A549 (cell line): ENCODE measurements at regions not wholly inside any gene's neighbourhood (a gene's known extent, or its start where the extent isn't known, plus 50 kb on each side); places are given as distances from the start of the nearest gene placed in this dataset.

Source experiments
- ATAC-seq, 2 experiments: fragments of 200-7000 bp in 1 of 2; fragments of >200 bp in 1 of 2; cut with Nextera tagmentation in 1 of 2; cut with Tn5 transposase in 1 of 2; 3 replicates each; pipeline versions ENCODE4 v1.8.0 to v1.9.1; 2018 to 2020; ENCODE audit warnings: mild to moderate bottlenecking in 1 of 2, moderate library complexity in 1 of 2
- CTCF ChIA-PET: fragments of 300-600 bp; sonication (Branson Sonifier 250); formaldehyde crosslinking; extraction: SDS; loops from one replicate; lab custom pipeline; 2021; ENCODE audit warnings: antibody characterized with exemption, inconsistent platforms; lab: Yijun Ruan, JAX
- POLR2A ChIA-PET: fragments of 350-600 bp; formaldehyde crosslinking; extraction: SDS; loops from one replicate; lab custom pipeline; 2021; ENCODE audit warnings: antibody characterized with exemption, inconsistent platforms; lab: Yijun Ruan, JAX
- DNase-seq, 2 experiments: peaks; one replicate each; pipeline versions ENCODE4 v3.0.0 to v3.0.0-alpha.2; 2011 to 2016; ENCODE audit warnings: low read depth in 1 of 2, low spot score in 1 of 2
- FAIRE-seq: peaks from 2 replicates; lab custom pipeline; 2011; peaks lifted over from hg19 to GRCh38; lab: Jason Lieb, UNC
- H3K27ac ChIP-seq, 2 experiments: fragments of >200 bp; sonication (Bioruptor Twin); formaldehyde crosslinking; 3 replicates each; pipeline ENCODE4 v1.5.1; 2016 to 2017
- H3K4me1 ChIP-seq: fragments of >200 bp; sonication (Bioruptor Twin); formaldehyde crosslinking; 3 replicates; pipeline ENCODE4 v1.6.1; 2016
- H3K4me2 ChIP-seq: fragments of >200 bp; sonication (Bioruptor Twin); formaldehyde crosslinking; 3 replicates; pipeline ENCODE4 v1.6.1; 2016
- H3K4me3 ChIP-seq: fragments of >200 bp; sonication (Bioruptor Twin); formaldehyde crosslinking; 3 replicates; pipeline ENCODE4 v1.5.1; 2016
- H3K9me3 ChIP-seq: fragments of >200 bp; sonication (Bioruptor Twin); formaldehyde crosslinking; 3 replicates; pipeline ENCODE4 v1.6.1; 2016
- CBX2 ChIP-seq: fragments of 200-600 bp; sonication (generic); IDR thresholded peaks from 2 replicates; pipeline ENCODE4 v1.6.1; 2016; ENCODE audit warnings: low read depth, mild to moderate bottlenecking, borderline replicate concordance
- CEBPB ChIP-seq, 2 experiments: fragments of >200 bp in 1 of 2; sonication (Bioruptor Twin) in 1 of 2; formaldehyde crosslinking in 1 of 2; IDR thresholded peaks; 2 replicates each; pipeline ENCODE4 v1.6.1; 2012 to 2016
- CHD2 ChIP-seq: fragments of 150-350 bp; IDR thresholded peaks from 2 replicates; pipeline ENCODE4 v1.6.1; 2014; ENCODE audit warnings: low read length; ENCODE audit not compliant: partially characterized antibody
- CHD4 ChIP-seq: fragments of 200-600 bp; sonication (generic); IDR thresholded peaks from 2 replicates; pipeline ENCODE4 v1.6.1; 2016; ENCODE audit warnings: antibody characterized with exemption, mild to moderate bottlenecking, borderline replicate concordance
- CTCF ChIP-seq: fragments of >200 bp; sonication (Bioruptor Twin); formaldehyde crosslinking; IDR thresholded peaks from 3 replicates; pipeline ENCODE4 v1.5.1; 2016
- E2F6 ChIP-seq: IDR thresholded peaks from 2 replicates; pipeline ENCODE4 v1.6.1; 2012; ENCODE audit warnings: low read depth, borderline replicate concordance
- EP300 ChIP-seq, 2 experiments: fragments of >200 bp; sonication (Bioruptor Twin); formaldehyde crosslinking; IDR thresholded peaks; 2 replicates in 1 of 2; 3 replicates in 1 of 2; pipeline ENCODE4 v1.6.1; 2016 to 2017
- FOSL2 ChIP-seq, 2 experiments: fragments of 450-650 bp in 1 of 2; fragments of >200 bp in 1 of 2; sonication (Bioruptor Twin) in 1 of 2; formaldehyde crosslinking; IDR thresholded peaks; 2 replicates each; pipeline versions ENCODE4 v1.5.0 to v1.6.1; 2016 to 2020; ENCODE audit warnings: mild to moderate bottlenecking in 1 of 2, moderate library complexity in 1 of 2
- FOXS1 ChIP-seq: fragments of 250-450 bp; sonication (Bioruptor Pico); IDR thresholded peaks from 2 replicates; pipeline ENCODE4 v1.5.0; 2020; ENCODE audit warnings: mild to moderate bottlenecking, moderate library complexity
- GATA3 ChIP-seq: IDR thresholded peaks from 2 replicates; pipeline ENCODE4 v1.6.1; 2012; ENCODE audit warnings: borderline replicate concordance
- HDAC2 ChIP-seq: fragments of 200-600 bp; sonication (generic); IDR thresholded peaks from 2 replicates; pipeline ENCODE4 v1.6.1; 2016
- HES2 ChIP-seq: fragments of >200 bp; sonication (Bioruptor Twin); formaldehyde crosslinking; IDR thresholded peaks from 2 replicates; pipeline ENCODE4 v1.6.1; 2016
- HOXA7 ChIP-seq: fragments of 250-450 bp; sonication (Bioruptor Pico); IDR thresholded peaks from 2 replicates; pipeline ENCODE4 v1.5.0; 2020; ENCODE audit warnings: mild to moderate bottlenecking, moderate library complexity
- HOXB13 ChIP-seq: fragments of 250-450 bp; sonication (Bioruptor Pico); IDR thresholded peaks from 2 replicates; pipeline ENCODE4 v1.5.0; 2020; ENCODE audit warnings: low read depth, mild to moderate bottlenecking, moderate library complexity
- HOXB5 ChIP-seq: fragments of 250-450 bp; sonication (Bioruptor Pico); IDR thresholded peaks from 2 replicates; pipeline ENCODE4 v1.5.0; 2020; ENCODE audit warnings: mild to moderate bottlenecking, moderate library complexity
- JUNB ChIP-seq: fragments of >200 bp; sonication (Bioruptor Twin); formaldehyde crosslinking; IDR thresholded peaks from 2 replicates; pipeline ENCODE4 v1.6.1; 2016
- MAFK ChIP-seq: fragments of 450-650 bp; IDR thresholded peaks from 2 replicates; pipeline ENCODE4 v1.6.1; 2014; ENCODE audit not compliant: partially characterized antibody
- MAX ChIP-seq: IDR thresholded peaks from 2 replicates; pipeline ENCODE4 v1.6.1; 2012
- MYC ChIP-seq: IDR thresholded peaks from 2 replicates; pipeline ENCODE4 v1.6.1; 2012; ENCODE audit warnings: mild to moderate bottlenecking, inconsistent platforms, low read length, improper control_type of control experiment, borderline replicate concordance
- PHF8 ChIP-seq: fragments of 200-600 bp; sonication (generic); IDR thresholded peaks from 2 replicates; pipeline ENCODE4 v1.6.1; 2016; ENCODE audit warnings: low read depth, mild to moderate bottlenecking, antibody characterized with exemption, moderate library complexity, borderline replicate concordance
- POLR2A ChIP-seq: IDR thresholded peaks from 2 replicates; pipeline ENCODE4 v1.6.1; 2012; ENCODE audit warnings: mild to moderate bottlenecking, low read length
- POLR2AphosphoS2 ChIP-seq: conservative IDR thresholded peaks from 2 replicates; pipeline ENCODE4 v1.6.1; 2012; ENCODE audit warnings: low read length, improper control_type of control experiment, inconsistent platforms
- RAD21 ChIP-seq, 2 experiments: fragments of >200 bp in 1 of 2; sonication (Bioruptor Twin) in 1 of 2; formaldehyde crosslinking in 1 of 2; IDR thresholded peaks in 1 of 2; conservative IDR thresholded peaks in 1 of 2; 2 replicates in 1 of 2; 3 replicates in 1 of 2; pipeline ENCODE4 v1.6.1; 2012 to 2018; ENCODE audit warnings: inconsistent platforms in 1 of 2
- RCOR1 ChIP-seq: fragments of 150-350 bp; IDR thresholded peaks from 2 replicates; pipeline ENCODE4 v1.6.1; 2014; ENCODE audit warnings: antibody characterized with exemption, low read length, low read depth
- RNF2 ChIP-seq: fragments of 200-600 bp; sonication (generic); IDR thresholded peaks from 2 replicates; pipeline ENCODE4 v1.6.1; 2016; ENCODE audit warnings: low read depth, mild to moderate bottlenecking, antibody characterized with exemption, moderate library complexity, borderline replicate concordance
- SMC3 ChIP-seq: fragments of >200 bp; sonication (Bioruptor Twin); formaldehyde crosslinking; IDR thresholded peaks from 3 replicates; pipeline ENCODE4 v1.6.1; 2018; ENCODE audit warnings: inconsistent platforms
- TP53 ChIP-seq: fragments of 250-450 bp; sonication (Bioruptor Pico); IDR thresholded peaks from 2 replicates; pipeline ENCODE4 v1.5.0; 2021; ENCODE audit warnings: mild to moderate bottlenecking, moderate library complexity
- ZFP36 ChIP-seq: fragments of 450-650 bp; IDR thresholded peaks from 2 replicates; pipeline ENCODE4 v1.6.1; 2014; ENCODE audit warnings: borderline replicate concordance; ENCODE audit not compliant: partially characterized antibody
- ZNF302 ChIP-seq: fragments of 250-450 bp; sonication (Bioruptor Pico); IDR thresholded peaks from 2 replicates; pipeline ENCODE4 v1.9.0; 2021; ENCODE audit warnings: inconsistent platforms, mild to moderate bottlenecking, moderate library complexity
- ZSCAN20 ChIP-seq: fragments of 250-450 bp; sonication (Bioruptor Pico); IDR thresholded peaks from 2 replicates; pipeline ENCODE4 v1.8.0; 2022; ENCODE audit warnings: mild to moderate bottlenecking, moderate library complexity
- WGBS: methylation state at CpG from one replicate; pipeline ENCODE4 v1.1.6; 2017; ENCODE audit errors: missing lambda C conversion rate; 5-methylcytosine and 5-hydroxymethylcytosine counted together
- TF ChIP-seq, protein P1 (sequence below): fragments of >200 bp; sonication (Bioruptor Twin); formaldehyde crosslinking; IDR thresholded peaks from 3 replicates; pipeline ENCODE4 v1.6.1; 2016
- TF ChIP-seq, protein P2 (sequence below): fragments of 250-450 bp; sonication (Bioruptor Pico); IDR thresholded peaks from 2 replicates; pipeline ENCODE4 v1.5.0; 2020; ENCODE audit warnings: low read depth, mild to moderate bottlenecking, moderate library complexity
- TF ChIP-seq, protein P3 (sequence below): fragments of 150-350 bp; IDR thresholded peaks from 2 replicates; pipeline ENCODE4 v1.6.1; 2014; ENCODE audit warnings: low read depth, mild to moderate bottlenecking, low read length

GRCh38 chr18:27411013-27411412, 225.9 kb upstream of the CHST9 start:
- ATAC-seq (no peak), DNase-seq (no peak), FAIRE-seq (no peak)
- Histone ChIP-seq H3K9me3 (no peaks in the 10 kb centered on the region), H3K4me2 (no peak overlapping the region), H3K4me3 (no peak overlapping the region), H3K4me1 (no peaks in the 10 kb centered on the region), H3K27ac (no peak overlapping the region)
- TF ChIP-seq ZSCAN20 (CRISPR knock-in tag), result no peak
- no peak for TF ChIP-seq POLR2A
- no peak for TF ChIP-seq GATA3
- no peak for TF ChIP-seq CHD2
- TF ChIP-seq RNF2, result no peak
- TF ChIP-seq POLR2AphosphoS2, result no peak
- no peak for TF ChIP-seq SMC3
- TF ChIP-seq RAD21 (conservative IDR thresholded peaks at IDR 0.05 in 1 of 2, IDR thresholded peaks at IDR 0.05 in 1 of 2), result no peak
- TF ChIP-seq, protein P1, sequence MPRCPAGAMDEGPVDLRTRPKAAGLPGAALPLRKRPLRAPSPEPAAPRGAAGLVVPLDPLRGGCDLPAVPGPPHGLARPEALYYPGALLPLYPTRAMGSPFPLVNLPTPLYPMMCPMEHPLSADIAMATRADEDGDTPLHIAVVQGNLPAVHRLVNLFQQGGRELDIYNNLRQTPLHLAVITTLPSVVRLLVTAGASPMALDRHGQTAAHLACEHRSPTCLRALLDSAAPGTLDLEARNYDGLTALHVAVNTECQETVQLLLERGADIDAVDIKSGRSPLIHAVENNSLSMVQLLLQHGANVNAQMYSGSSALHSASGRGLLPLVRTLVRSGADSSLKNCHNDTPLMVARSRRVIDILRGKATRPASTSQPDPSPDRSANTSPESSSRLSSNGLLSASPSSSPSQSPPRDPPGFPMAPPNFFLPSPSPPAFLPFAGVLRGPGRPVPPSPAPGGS, result no peak
- TF ChIP-seq ZNF302 (CRISPR knock-in tag), result no peak
- TF ChIP-seq CTCF, result no peak
- TF ChIP-seq MAFK, result no peak
- TF ChIP-seq HOXA7, result no peak
- TF ChIP-seq CBX2, result no peak
- no peak for TF ChIP-seq JUNB
- TF ChIP-seq TP53 (CRISPR knock-in tag), result no peak
- WGBS, result 0% methylated on average over 1 of the region's 1 CpG
- POLR2A ChIA-PET, result no interaction called here
- CTCF ChIA-PET, result interaction anchor here (0.6 kb wide), 1 partner anchor 1207 kb away, joined by 3 read pairs; no protein-coding TSS in a partner anchor

- H3K4me2 ChIP-seq, result no peak overlapping the region
- H3K9me3 ChIP-seq, result no peaks in the 10 kb centered on the region
- no peak overlapping the region for H3K27ac ChIP-seq
- ATAC-seq, result no peak
- H3K4me1 ChIP-seq, result no peaks in the 10 kb centered on the region
- no peak for FAIRE-seq
- no peak for DNase-seq
- CTCF ChIA-PET, result no interaction called here
- 3% methylated on average over 2 of the region's 2 CpGs for WGBS
- H3K4me3 ChIP-seq, result no peak overlapping the region
- TF ChIP-seq FOSL2 (IDR thresholded peaks at IDR 0.05) (no peak), FOSL2 (CRISPR knock-in tag; IDR thresholded peaks at IDR 0.05) (no peak), EP300 (IDR thresholded peaks at IDR 0.05) (no peak), PHF8 (no peak), HES2 (no peak), CHD4 (no peak), E2F6 (no peak), MAFK (no peak), HOXB5 (CRISPR knock-in tag) (no peak), CBX2 (no peak), FOXS1 (CRISPR knock-in tag) (no peak), HDAC2 (no peak), MAX (no peak), MYC (no peak), CEBPB (IDR thresholded peaks at IDR 0.05) (no peak), RCOR1 (no peak), ZFP36 (no peak), HOXB13 (CRISPR knock-in tag) (no peak)
- TF ChIP-seq, protein P2, sequence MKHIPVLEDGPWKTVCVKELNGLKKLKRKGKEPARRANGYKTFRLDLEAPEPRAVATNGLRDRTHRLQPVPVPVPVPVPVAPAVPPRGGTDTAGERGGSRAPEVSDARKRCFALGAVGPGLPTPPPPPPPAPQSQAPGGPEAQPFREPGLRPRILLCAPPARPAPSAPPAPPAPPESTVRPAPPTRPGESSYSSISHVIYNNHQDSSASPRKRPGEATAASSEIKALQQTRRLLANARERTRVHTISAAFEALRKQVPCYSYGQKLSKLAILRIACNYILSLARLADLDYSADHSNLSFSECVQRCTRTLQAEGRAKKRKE (CRISPR knock-in tag), result no peak
- TF ChIP-seq, protein P3, sequence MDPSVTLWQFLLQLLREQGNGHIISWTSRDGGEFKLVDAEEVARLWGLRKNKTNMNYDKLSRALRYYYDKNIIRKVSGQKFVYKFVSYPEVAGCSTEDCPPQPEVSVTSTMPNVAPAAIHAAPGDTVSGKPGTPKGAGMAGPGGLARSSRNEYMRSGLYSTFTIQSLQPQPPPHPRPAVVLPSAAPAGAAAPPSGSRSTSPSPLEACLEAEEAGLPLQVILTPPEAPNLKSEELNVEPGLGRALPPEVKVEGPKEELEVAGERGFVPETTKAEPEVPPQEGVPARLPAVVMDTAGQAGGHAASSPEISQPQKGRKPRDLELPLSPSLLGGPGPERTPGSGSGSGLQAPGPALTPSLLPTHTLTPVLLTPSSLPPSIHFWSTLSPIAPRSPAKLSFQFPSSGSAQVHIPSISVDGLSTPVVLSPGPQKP, result no peak
- TF ChIP-seq, all 56 proteins: peak for 0
- POLR2A ChIA-PET, result no interaction called here
These were observed 219.7 kb upstream of the CHST9 start for GRCh38 chr18:27404855-27405254.
